Smooth muscle cell (in vitro differentiated cells): ENCODE measurements at regions not wholly inside any gene's neighbourhood (a gene's known extent, or its start where the extent isn't known, plus 50 kb on each side); places are given as distances from the start of the nearest gene placed in this dataset.

Experiments
- DNase-seq: peaks from one replicate; lab custom pipeline; 2025; ENCODE audit not compliant: unreplicated experiment; lab: John Stamatoyannopoulos, UW
- H2AFZ ChIP-seq: fragments of 200-600 bp; sonication (generic); 2 replicates; pipeline ENCODE4 v1.6.0; 2016; ENCODE audit warnings: antibody characterized with exemption, low read depth, mild to moderate bottlenecking
- H3F3A ChIP-seq: fragments of 200-600 bp; sonication (generic); 2 replicates; pipeline ENCODE4 v1.6.0; 2017; ENCODE audit warnings: antibody characterized with exemption, low read depth
- H3K27ac ChIP-seq: fragments of 200-600 bp; sonication (generic); 2 replicates; pipeline ENCODE4 v1.5.1; 2016; ENCODE audit warnings: low read depth, mild to moderate bottlenecking
- H3K27me3 ChIP-seq: fragments of 200-600 bp; sonication (generic); 2 replicates; pipeline ENCODE4 v1.6.1; 2016; ENCODE audit warnings: low read depth, mild to moderate bottlenecking
- H3K36me3 ChIP-seq: fragments of 200-600 bp; sonication (generic); 2 replicates; pipeline ENCODE4 v1.5.1; 2016; ENCODE audit warnings: low read depth
- H3K4me1 ChIP-seq: fragments of 200-600 bp; sonication (generic); 2 replicates; pipeline ENCODE4 v1.5.1; 2016; ENCODE audit warnings: low read depth
- H3K4me2 ChIP-seq: fragments of 200-600 bp; sonication (generic); 2 replicates; pipeline ENCODE4 v1.6.0; 2016; ENCODE audit warnings: mild to moderate bottlenecking
- H3K4me3 ChIP-seq: fragments of 200-600 bp; sonication (generic); 2 replicates; pipeline ENCODE4 v1.5.1; 2016; ENCODE audit warnings: mild to moderate bottlenecking
- H3K79me2 ChIP-seq: fragments of 200-600 bp; sonication (generic); 2 replicates; pipeline ENCODE4 v1.6.0; 2016; ENCODE audit warnings: low read depth, mild to moderate bottlenecking
- H3K9ac ChIP-seq: fragments of 200-600 bp; sonication (generic); 2 replicates; pipeline ENCODE4 v1.6.0; 2016; ENCODE audit warnings: low read depth
- H3K9me3 ChIP-seq: fragments of 200-600 bp; sonication (generic); replicated peaks from 2 replicates; pipeline ENCODE4 v1.5.1; 2016; ENCODE audit warnings: low read depth
- H4K20me1 ChIP-seq: fragments of 200-600 bp; sonication (generic); 2 replicates; pipeline ENCODE4 v1.6.0; 2016; ENCODE audit warnings: low read depth
- CTCF ChIP-seq: fragments of 200-600 bp; sonication (generic); IDR thresholded peaks from 2 replicates; pipeline ENCODE4 v1.5.1; 2017; ENCODE audit warnings: borderline replicate concordance, mild to moderate bottlenecking, antibody characterized with exemption; ENCODE audit not compliant: insufficient read depth, poor library complexity, severe bottlenecking
- WGBS: methylation state at CpG from one replicate; pipeline ENCODE4 v1.1.7; 2016; ENCODE audit warnings: low lambda C conversion rate; 5-methylcytosine and 5-hydroxymethylcytosine counted together

- Histone ChIP-seq H3K4me1 (no peaks in the 10 kb centered on the region), H3K79me2 (no peaks in the 10 kb centered on the region), H3K36me3 (no peaks in the 10 kb centered on the region), H4K20me1 (no peaks in the 10 kb centered on the region), H3K4me2 (no peak overlapping the region), H3F3A (no peaks in the 10 kb centered on the region), H3K9ac (no peak overlapping the region), H3K27ac (no peak overlapping the region), H2AFZ (no peak overlapping the region), H3K9me3 (peaks cover 5% of the 10 kb centered on the region), H3K27me3 (no peaks in the 10 kb centered on the region), H3K4me3 (no peak overlapping the region)
- 94% methylated on average over 12 of the region's 12 CpGs for WGBS
- no peak for TF ChIP-seq CTCF
- no peak for DNase-seq
Observed at GRCh38 chr5:162882629-162883028, 554.8 kb upstream of the CCNG1 start.

GRCh38 chr5:162886717-162887116, 550.7 kb upstream of the CCNG1 start:
- no peaks in the 10 kb centered on the region for H3F3A ChIP-seq
- H3K27ac ChIP-seq, result no peak overlapping the region
- 80% methylated on average over 6 of the region's 6 CpGs for WGBS
- no peaks in the 10 kb centered on the region for H3K27me3 ChIP-seq
- no peak overlapping the region for H3K4me2 ChIP-seq
- TF ChIP-seq CTCF, result no peak
- no peak for DNase-seq
- no peak overlapping the region for H2AFZ ChIP-seq
- H3K36me3 ChIP-seq, result no peaks in the 10 kb centered on the region
- no peaks in the 10 kb centered on the region for H4K20me1 ChIP-seq
- H3K4me3 ChIP-seq, result no peak overlapping the region
- no peaks in the 10 kb centered on the region for H3K79me2 ChIP-seq
- H3K4me1 ChIP-seq, result no peaks in the 10 kb centered on the region
- no peaks in the 10 kb centered on the region for H3K9me3 ChIP-seq
- H3K9ac ChIP-seq, result no peak overlapping the region

- H4K20me1 ChIP-seq, result no peaks in the 10 kb centered on the region
Observed at GRCh38 chr5:162888268-162888667, 549.1 kb upstream of the CCNG1 start.

More at GRCh38 chr5:162888268-162888667, 549.1 kb upstream of the CCNG1 start:
- H3K4me1 ChIP-seq, result no peaks in the 10 kb centered on the region
- H3F3A ChIP-seq, result no peaks in the 10 kb centered on the region
- no peak for DNase-seq
- no peak overlapping the region for H3K4me3 ChIP-seq
- no peaks in the 10 kb centered on the region for H3K36me3 ChIP-seq
- TF ChIP-seq CTCF, result no peak
- H3K4me2 ChIP-seq, result no peak overlapping the region
- H3K27me3 ChIP-seq, result no peaks in the 10 kb centered on the region
- H3K9ac ChIP-seq, result no peak overlapping the region
- H3K79me2 ChIP-seq, result no peaks in the 10 kb centered on the region
- no peak overlapping the region for H2AFZ ChIP-seq
- H3K9me3 ChIP-seq, result no peaks in the 10 kb centered on the region
- WGBS, result 96% methylated on average over 2 of the region's 2 CpGs
- no peak overlapping the region for H3K27ac ChIP-seq
